ENCODE measurements at regions not wholly inside any gene's neighbourhood (a gene's known extent, or its start where the extent isn't known, plus 50 kb on each side); places are given as distances from the start of the nearest gene placed in this dataset.

DNA sequence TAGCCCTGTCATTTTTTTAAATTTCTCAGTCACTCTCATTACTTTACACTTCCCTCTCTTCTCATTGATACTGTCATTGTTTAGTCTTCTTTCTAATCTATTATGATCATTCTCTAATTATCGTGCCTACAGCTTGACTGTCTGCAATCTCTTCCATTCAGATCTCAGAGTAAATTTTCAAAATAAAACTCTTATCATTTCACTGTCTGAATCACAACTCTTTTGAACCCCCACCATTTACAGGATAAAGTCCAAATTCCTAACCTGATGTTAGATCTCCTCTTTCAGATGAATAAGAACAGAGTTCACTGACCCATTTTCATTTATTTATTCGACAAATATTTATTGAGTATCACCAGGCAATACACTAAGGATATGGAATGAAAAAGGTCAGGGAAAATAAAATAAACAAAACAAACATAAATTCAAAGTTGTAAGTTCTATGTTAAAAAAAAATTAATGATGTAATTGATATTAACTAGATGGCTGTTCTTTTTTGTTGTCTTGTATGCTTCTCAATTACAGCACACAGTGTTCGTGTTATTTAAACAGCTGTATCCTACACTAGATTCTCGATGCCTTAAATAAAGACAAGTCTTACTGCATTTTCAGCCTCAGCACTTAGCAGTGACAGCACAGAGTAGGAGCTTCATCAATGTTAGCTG is 631.0 kb downstream of the IRS1 start (continued):
- no peak for TF ChIP-seq ZBTB42 (CRISPR knock-in tag; IDR thresholded peaks at IDR 0.05)
- TF ChIP-seq ZNF761 (CRISPR knock-in tag; conservative IDR thresholded peaks at IDR 0.05) = no peak
- no peak for TF ChIP-seq REST (IDR thresholded peaks at IDR 0.05; ENCODE audit: borderline replicate concordance in 1 of 2, low read depth in 1 of 2, low read length in 2 of 2)
- TF ChIP-seq ZNF552 (CRISPR knock-in tag; IDR thresholded peaks at IDR 0.05; ENCODE audit: borderline replicate concordance) = no peak
- no peak for TF ChIP-seq TRAFD1 (CRISPR knock-in tag; IDR thresholded peaks at IDR 0.05; ENCODE audit: borderline replicate concordance)
- TF ChIP-seq, protein P1, sequence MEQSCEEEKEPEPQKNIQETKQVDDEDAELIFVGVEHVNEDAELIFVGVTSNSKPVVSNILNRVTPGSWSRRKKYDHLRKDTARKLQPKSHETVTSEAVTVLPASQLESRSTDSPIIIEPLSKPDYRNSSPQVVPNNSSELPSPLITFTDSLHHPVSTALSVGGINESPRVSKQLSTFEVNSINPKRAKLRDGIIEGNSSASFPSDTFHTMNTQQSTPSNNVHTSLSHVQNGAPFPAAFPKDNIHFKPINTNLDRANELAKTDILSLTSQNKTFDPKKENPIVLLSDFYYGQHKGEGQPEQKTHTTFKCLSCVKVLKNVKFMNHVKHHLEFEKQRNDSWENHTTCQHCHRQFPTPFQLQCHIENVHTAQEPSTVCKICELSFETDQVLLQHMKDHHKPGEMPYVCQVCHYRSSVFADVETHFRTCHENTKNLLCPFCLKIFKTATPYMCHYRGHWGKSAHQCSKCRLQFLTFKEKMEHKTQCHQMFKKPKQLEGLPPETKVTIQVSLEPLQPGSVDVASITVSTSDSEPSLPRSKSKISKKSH (CRISPR knock-in tag; IDR thresholded peaks at IDR 0.05; ENCODE audit: borderline replicate concordance) = no peak
- no peak for TF ChIP-seq CCAR2 (optimal IDR thresholded peaks at IDR 0.05; ENCODE audit: low read depth, low read length)
- TF ChIP-seq EED (CRISPR knock-in tag; IDR thresholded peaks at IDR 0.05) = no peak
- TF ChIP-seq TBX2 (CRISPR knock-in tag; IDR thresholded peaks at IDR 0.05; ENCODE audit: borderline replicate concordance) = no peak
- TF ChIP-seq ZNF205 (CRISPR knock-in tag; IDR thresholded peaks at IDR 0.05) = no peak
- peak in 1 of 2 experiments; percentile 83; a peak in 2 of 4 replicates for TF ChIP-seq NR2F1 (CRISPR knock-in tag; IDR thresholded peaks at IDR 0.05)
- no peak for TF ChIP-seq MATR3 (CRISPR knock-in tag; IDR thresholded peaks at IDR 0.05)
- TF ChIP-seq GABPB1 (CRISPR knock-in tag; IDR thresholded peaks at IDR 0.05) = no peak
- TF ChIP-seq BORCS8-MEF2B (CRISPR knock-in tag; IDR thresholded peaks at IDR 0.05) = no peak
- TF ChIP-seq SOX6 (IDR thresholded peaks at IDR 0.05) = no peak
- peak; percentile 65; the same call in 1 of the 2 replicates for TF ChIP-seq SOX6 (CRISPR knock-in tag; IDR thresholded peaks at IDR 0.05)
- TF ChIP-seq, protein P2, sequence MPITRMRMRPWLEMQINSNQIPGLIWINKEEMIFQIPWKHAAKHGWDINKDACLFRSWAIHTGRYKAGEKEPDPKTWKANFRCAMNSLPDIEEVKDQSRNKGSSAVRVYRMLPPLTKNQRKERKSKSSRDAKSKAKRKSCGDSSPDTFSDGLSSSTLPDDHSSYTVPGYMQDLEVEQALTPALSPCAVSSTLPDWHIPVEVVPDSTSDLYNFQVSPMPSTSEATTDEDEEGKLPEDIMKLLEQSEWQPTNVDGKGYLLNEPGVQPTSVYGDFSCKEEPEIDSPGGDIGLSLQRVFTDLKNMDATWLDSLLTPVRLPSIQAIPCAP (CRISPR knock-in tag; IDR thresholded peaks at IDR 0.05; ENCODE audit: low read depth) = no peak
- TF ChIP-seq ZSCAN22 (CRISPR knock-in tag; IDR thresholded peaks at IDR 0.05) = no peak
- TF ChIP-seq ZNF614 (CRISPR knock-in tag; IDR thresholded peaks at IDR 0.05; ENCODE audit: borderline replicate concordance) = no peak
